ENCODE measurements at regions not wholly inside any gene's neighbourhood (a gene's known extent, or its start where the extent isn't known, plus 50 kb on each side); places are given as distances from the start of the nearest gene placed in this dataset.

GRCh38 chr3:87044409-87044808 lies 53.5 kb upstream of the VGLL3 start:
- TF ChIP-seq, protein P1, sequence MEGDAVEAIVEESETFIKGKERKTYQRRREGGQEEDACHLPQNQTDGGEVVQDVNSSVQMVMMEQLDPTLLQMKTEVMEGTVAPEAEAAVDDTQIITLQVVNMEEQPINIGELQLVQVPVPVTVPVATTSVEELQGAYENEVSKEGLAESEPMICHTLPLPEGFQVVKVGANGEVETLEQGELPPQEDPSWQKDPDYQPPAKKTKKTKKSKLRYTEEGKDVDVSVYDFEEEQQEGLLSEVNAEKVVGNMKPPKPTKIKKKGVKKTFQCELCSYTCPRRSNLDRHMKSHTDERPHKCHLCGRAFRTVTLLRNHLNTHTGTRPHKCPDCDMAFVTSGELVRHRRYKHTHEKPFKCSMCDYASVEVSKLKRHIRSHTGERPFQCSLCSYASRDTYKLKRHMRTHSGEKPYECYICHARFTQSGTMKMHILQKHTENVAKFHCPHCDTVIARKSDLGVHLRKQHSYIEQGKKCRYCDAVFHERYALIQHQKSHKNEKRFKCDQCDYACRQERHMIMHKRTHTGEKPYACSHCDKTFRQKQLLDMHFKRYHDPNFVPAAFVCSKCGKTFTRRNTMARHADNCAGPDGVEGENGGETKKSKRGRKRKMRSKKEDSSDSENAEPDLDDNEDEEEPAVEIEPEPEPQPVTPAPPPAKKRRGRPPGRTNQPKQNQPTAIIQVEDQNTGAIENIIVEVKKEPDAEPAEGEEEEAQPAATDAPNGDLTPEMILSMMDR (optimal IDR thresholded peaks at IDR 0.05 in 1 of 3, IDR thresholded peaks at IDR 0.05 in 1 of 3, conservative IDR thresholded peaks at IDR 0.05 in 1 of 3; ENCODE audit: extremely low read depth in 1 of 3, insufficient read depth in 2 of 3, low read length in 3 of 3): no peak
- no peak for TF ChIP-seq EZH2 (IDR thresholded peaks at IDR 0.05; ENCODE audit: low read length)
- H3K9ac ChIP-seq (ENCODE audit: control insufficient read depth, extremely low read depth, insufficient read depth, low read length): no peak overlapping the region
- H3K9me1 ChIP-seq (ENCODE audit: control insufficient read depth, extremely low read depth, insufficient read depth, low read length): no peaks in the 10 kb centered on the region
- H3K36me3 ChIP-seq (ENCODE audit: control insufficient read depth in 2 of 2, extremely low read depth in 1 of 2, insufficient read depth in 2 of 2, low read length in 2 of 2): no peaks in the 10 kb centered on the region
- FAIRE-seq (no peak), DNase-seq (ENCODE audit: low read depth, low spot score) (no peak)
- dilution Hi-C loops (cut with MboI; ENCODE audit: extremely low pct_ligation_motif_present, low sequenced_read_pairs): no loop called here
- no peak overlapping the region for H2AFZ ChIP-seq (ENCODE audit: control insufficient read depth, low read length)
- no peaks in the 10 kb centered on the region for H3K4me1 ChIP-seq (ENCODE audit: control insufficient read depth, extremely low read depth, insufficient read depth, low read length)
- H3K27me3 ChIP-seq (ENCODE audit: control insufficient read depth, extremely low read depth, insufficient read depth, low read length): no peaks in the 10 kb centered on the region
- H3K79me2 ChIP-seq (ENCODE audit: control insufficient read depth, insufficient read depth, low read length): no peaks in the 10 kb centered on the region
- no peaks in the 10 kb centered on the region for H3K9me3 ChIP-seq (ENCODE audit: control insufficient read depth, low read depth, low read length)
- H3K27ac ChIP-seq (ENCODE audit: control insufficient read depth, insufficient read depth, low read length): no peak overlapping the region
- no peak overlapping the region for H3K4me2 ChIP-seq (ENCODE audit: control insufficient read depth, extremely low read depth, insufficient read depth, low read depth, low read length)
- H4K20me1 ChIP-seq (ENCODE audit: control insufficient read depth, extremely low read depth, insufficient read depth, low read length): no peaks in the 10 kb centered on the region
- no peak overlapping the region for H3K4me3 ChIP-seq (ENCODE audit: control insufficient read depth in 2 of 3, extremely low read depth in 1 of 3, insufficient read depth in 2 of 3, low read depth in 1 of 3, low read length in 3 of 3)

GRCh38 chr3:87041191-87041590 lies 50.2 kb upstream of the VGLL3 start:
- no peaks in the 10 kb centered on the region for H3K9me1 ChIP-seq (ENCODE audit: control insufficient read depth, extremely low read depth, insufficient read depth, low read length)
- dilution Hi-C loops (cut with MboI; ENCODE audit: extremely low pct_ligation_motif_present, low sequenced_read_pairs): no loop called here
- no peaks in the 10 kb centered on the region for H3K36me3 ChIP-seq (ENCODE audit: control insufficient read depth in 2 of 2, extremely low read depth in 1 of 2, insufficient read depth in 2 of 2, low read length in 2 of 2)
- no peaks in the 10 kb centered on the region for H3K9me3 ChIP-seq (ENCODE audit: control insufficient read depth, low read depth, low read length)
- no peak for FAIRE-seq
- no peaks in the 10 kb centered on the region for H3K4me1 ChIP-seq (ENCODE audit: control insufficient read depth, extremely low read depth, insufficient read depth, low read length)
- H3K9ac ChIP-seq (ENCODE audit: control insufficient read depth, extremely low read depth, insufficient read depth, low read length): no peak overlapping the region
- H3K79me2 ChIP-seq (ENCODE audit: control insufficient read depth, insufficient read depth, low read length): no peaks in the 10 kb centered on the region
- H3K27ac ChIP-seq (ENCODE audit: control insufficient read depth, insufficient read depth, low read length): no peak overlapping the region
- TF ChIP-seq, protein P1 (optimal IDR thresholded peaks at IDR 0.05 in 1 of 3, IDR thresholded peaks at IDR 0.05 in 1 of 3, conservative IDR thresholded peaks at IDR 0.05 in 1 of 3; ENCODE audit: extremely low read depth in 1 of 3, insufficient read depth in 2 of 3, low read length in 3 of 3): no peak
- H3K4me2 ChIP-seq (ENCODE audit: control insufficient read depth, extremely low read depth, insufficient read depth, low read depth, low read length): no peak overlapping the region
- no peak for DNase-seq (ENCODE audit: low read depth, low spot score)
- H2AFZ ChIP-seq (ENCODE audit: control insufficient read depth, low read length): no peak overlapping the region
- no peaks in the 10 kb centered on the region for H4K20me1 ChIP-seq (ENCODE audit: control insufficient read depth, extremely low read depth, insufficient read depth, low read length)
- H3K27me3 ChIP-seq (ENCODE audit: control insufficient read depth, extremely low read depth, insufficient read depth, low read length): no peaks in the 10 kb centered on the region
- H3K4me3 ChIP-seq (ENCODE audit: control insufficient read depth in 2 of 3, extremely low read depth in 1 of 3, insufficient read depth in 2 of 3, low read depth in 1 of 3, low read length in 3 of 3): no peak overlapping the region
